ENCODE measurements at regions not wholly inside any gene's neighbourhood (a gene's known extent, or its start where the extent isn't known, plus 50 kb on each side); places are given as distances from the start of the nearest gene placed in this dataset.

DNA sequence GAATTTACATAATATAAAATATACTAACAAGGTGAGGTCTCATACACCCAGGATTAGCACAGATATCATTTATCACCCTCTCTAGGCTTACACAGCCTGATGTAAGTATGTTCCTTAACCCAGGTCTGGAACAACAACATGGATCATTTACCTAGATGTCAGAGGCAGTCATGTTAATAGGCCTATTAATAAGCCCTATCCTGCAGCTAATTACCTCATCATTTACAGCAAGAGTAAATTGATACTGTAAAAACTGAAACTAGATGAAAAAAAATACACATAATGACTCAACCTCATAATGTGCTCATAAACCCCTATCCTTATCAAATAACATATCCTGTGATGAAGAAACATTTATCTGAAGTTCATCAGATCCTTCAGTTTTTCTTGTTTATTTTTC lies 334.3 kb upstream of the MANEA start:
- TF ChIP-seq POLR2A (IDR thresholded peaks at IDR 0.05; ENCODE audit: low read depth, low read length): no peak
- TF ChIP-seq TAF1 (IDR thresholded peaks at IDR 0.05; ENCODE audit: low read depth, low read length): no peak
- TF ChIP-seq POLR2AphosphoS5 (IDR thresholded peaks at IDR 0.05; ENCODE audit: low read depth, low read length): no peak
- TF ChIP-seq SPI1 (IDR thresholded peaks at IDR 0.05; ENCODE audit: low read depth, low read length): no peak

Measured in GM12891 (cell line).